GM23338 (cell line): ENCODE measurements at regions not wholly inside any gene's neighbourhood (a gene's known extent, or its start where the extent isn't known, plus 50 kb on each side); places are given as distances from the start of the nearest gene placed in this dataset.

ENCODE experiments used
- ATAC-seq: fragments of 200-7000 bp; cut with Tn5 transposase; 3 replicates; pipeline ENCODE4 v1.9.1; 2020
- DNase-seq: peaks from one replicate; pipeline ENCODE4 v3.0.0-alpha.2; 2015; ENCODE audit warnings: low spot score
- H2AFZ ChIP-seq: fragments of 200-600 bp; sonication (generic); 2 replicates; pipeline ENCODE4 v1.8.0; 2016; ENCODE audit warnings: antibody characterized with exemption, mild to moderate bottlenecking, moderate library complexity
- H3F3A ChIP-seq: fragments of 200-600 bp; sonication (generic); replicated peaks from 2 replicates; pipeline ENCODE4 v1.8.0; 2017; ENCODE audit warnings: antibody characterized with exemption, mixed run types, low read depth
- H3K27ac ChIP-seq: fragments of 200-600 bp; sonication (generic); 2 replicates; pipeline ENCODE4 v1.6.1; 2016; ENCODE audit warnings: low read depth
- H3K27me3 ChIP-seq: fragments of 200-600 bp; sonication (generic); 2 replicates; pipeline ENCODE4 v1.8.0; 2016; ENCODE audit warnings: mild to moderate bottlenecking, mixed run types, moderate library complexity; ENCODE audit not compliant: insufficient read depth
- H3K36me3 ChIP-seq: fragments of 200-600 bp; sonication (generic); 2 replicates; pipeline ENCODE4 v1.8.0; 2016; ENCODE audit warnings: mild to moderate bottlenecking; ENCODE audit not compliant: insufficient read depth
- H3K4me1 ChIP-seq: fragments of 200-600 bp; sonication (generic); 2 replicates; pipeline ENCODE4 v1.8.0; 2016; ENCODE audit warnings: mild to moderate bottlenecking, moderate library complexity; ENCODE audit not compliant: insufficient read depth
- H3K4me2 ChIP-seq: fragments of 200-600 bp; sonication (generic); 2 replicates; pipeline ENCODE4 v1.7.1; 2017; ENCODE audit warnings: mixed run types
- H3K4me3 ChIP-seq: fragments of 200-600 bp; sonication (generic); 2 replicates; pipeline ENCODE4 v1.6.1; 2016; ENCODE audit warnings: mixed run types
- H3K79me2 ChIP-seq: fragments of 200-600 bp; sonication (generic); replicated peaks from 2 replicates; pipeline ENCODE4 v1.8.0; 2017; ENCODE audit warnings: mild to moderate bottlenecking; ENCODE audit not compliant: insufficient read depth
- H3K9me2 ChIP-seq: fragments of 200-600 bp; sonication (generic); 2 replicates; pipeline ENCODE4 v1.8.0; 2017; ENCODE audit not compliant: insufficient read depth
- H4K20me1 ChIP-seq: fragments of 200-600 bp; sonication (generic); replicated peaks from 2 replicates; pipeline ENCODE4 v1.8.0; 2017; ENCODE audit warnings: mild to moderate bottlenecking; ENCODE audit not compliant: insufficient read depth
- H3K27ac Mint-ChIP-seq: 2 replicates; pipeline ENCODE4 v1.8.0; 2020; ENCODE audit warnings: inconsistent platforms, mild to moderate bottlenecking, moderate library complexity, mixed read lengths
- H3K27me3 Mint-ChIP-seq: 3 replicates; pipeline ENCODE4 v1.8.0; 2022; ENCODE audit warnings: low read depth, mild to moderate bottlenecking, moderate library complexity, mixed read lengths, inconsistent platforms; ENCODE audit not compliant: insufficient read depth, poor library complexity
- H3K36me3 Mint-ChIP-seq: 3 replicates; pipeline ENCODE4 v1.8.0; 2021; ENCODE audit warnings: low read depth, mild to moderate bottlenecking, inconsistent platforms, moderate library complexity, mixed read lengths
- H3K4me1 Mint-ChIP-seq: 3 replicates; pipeline ENCODE4 v1.8.0; 2020; ENCODE audit warnings: mild to moderate bottlenecking, inconsistent platforms, mixed read lengths
- H3K4me3 Mint-ChIP-seq: 3 replicates; pipeline ENCODE4 v1.8.0; 2021; ENCODE audit warnings: moderate library complexity, mild to moderate bottlenecking, inconsistent platforms, mixed read lengths
- H3K9me3 Mint-ChIP-seq: 3 replicates; pipeline ENCODE4 v1.8.0; 2020; ENCODE audit warnings: moderate library complexity, mild to moderate bottlenecking, inconsistent platforms, mixed read lengths
- CREB1 ChIP-seq: fragments of 250-450 bp; sonication (Bioruptor Pico); IDR thresholded peaks from 2 replicates; pipeline ENCODE4 v1.5.0; 2020; ENCODE audit warnings: low read depth, mild to moderate bottlenecking, moderate library complexity
- EZH2 ChIP-seq: fragments of 200-600 bp; sonication (generic); IDR thresholded peaks from one replicate; pipeline ENCODE4 v1.8.0; 2017; ENCODE audit warnings: antibody characterized with exemption, mild to moderate bottlenecking, low read depth; ENCODE audit not compliant: unreplicated experiment
- EZH2phosphoT487 ChIP-seq: fragments of 200-600 bp; sonication (generic); IDR thresholded peaks from one replicate; pipeline ENCODE4 v1.8.1; 2018; ENCODE audit warnings: antibody characterized with exemption; ENCODE audit not compliant: unreplicated experiment
- JUNB ChIP-seq: IDR thresholded peaks from one replicate; pipeline ENCODE4 v1.6.1; 2016; ENCODE audit warnings: antibody characterized with exemption; ENCODE audit not compliant: unreplicated experiment
- NANOG ChIP-seq: IDR thresholded peaks from 2 replicates; pipeline ENCODE4 v1.6.1; 2016; ENCODE audit warnings: antibody characterized with exemption, borderline replicate concordance
- POLR2AphosphoS5 ChIP-seq: IDR thresholded peaks from 2 replicates; pipeline ENCODE4 v1.6.1; 2016; ENCODE audit warnings: antibody characterized with exemption, low read depth
- ZNF114 ChIP-seq: fragments of 250-450 bp; sonication (Bioruptor Pico); IDR thresholded peaks from 2 replicates; pipeline ENCODE4 v1.5.0; 2020; ENCODE audit warnings: mild to moderate bottlenecking, moderate library complexity
- ZNF331 ChIP-seq: fragments of 250-450 bp; sonication (Bioruptor Pico); IDR thresholded peaks from 2 replicates; pipeline ENCODE4 v1.5.0; 2020; ENCODE audit warnings: low read depth, mild to moderate bottlenecking, moderate library complexity
- TF ChIP-seq, protein P1 (sequence below): fragments of 250-450 bp; sonication (Bioruptor Pico); IDR thresholded peaks from 2 replicates; pipeline ENCODE4 v1.5.0; 2020; ENCODE audit warnings: mild to moderate bottlenecking, moderate library complexity
- TF ChIP-seq, protein P2 (sequence below), 2 experiments: fragments of 200-600 bp in 1 of 2; sonication (generic) in 1 of 2; conservative IDR thresholded peaks; 2 replicates each; pipeline versions ENCODE4 v1.5.1 to v1.6.1; 2016 to 2017; ENCODE audit warnings: antibody characterized with exemption in 2 of 2, low read depth in 2 of 2, mild to moderate bottlenecking in 2 of 2, moderate library complexity in 1 of 2
- TF ChIP-seq, protein P3 (sequence below): IDR thresholded peaks from 2 replicates; pipeline ENCODE4 v1.6.1; 2016; ENCODE audit warnings: antibody characterized with exemption
- TF ChIP-seq, protein P4 (sequence below): IDR thresholded peaks from one replicate; pipeline ENCODE4 v1.6.1; 2018; ENCODE audit warnings: antibody characterized with exemption; ENCODE audit not compliant: unreplicated experiment

DNA sequence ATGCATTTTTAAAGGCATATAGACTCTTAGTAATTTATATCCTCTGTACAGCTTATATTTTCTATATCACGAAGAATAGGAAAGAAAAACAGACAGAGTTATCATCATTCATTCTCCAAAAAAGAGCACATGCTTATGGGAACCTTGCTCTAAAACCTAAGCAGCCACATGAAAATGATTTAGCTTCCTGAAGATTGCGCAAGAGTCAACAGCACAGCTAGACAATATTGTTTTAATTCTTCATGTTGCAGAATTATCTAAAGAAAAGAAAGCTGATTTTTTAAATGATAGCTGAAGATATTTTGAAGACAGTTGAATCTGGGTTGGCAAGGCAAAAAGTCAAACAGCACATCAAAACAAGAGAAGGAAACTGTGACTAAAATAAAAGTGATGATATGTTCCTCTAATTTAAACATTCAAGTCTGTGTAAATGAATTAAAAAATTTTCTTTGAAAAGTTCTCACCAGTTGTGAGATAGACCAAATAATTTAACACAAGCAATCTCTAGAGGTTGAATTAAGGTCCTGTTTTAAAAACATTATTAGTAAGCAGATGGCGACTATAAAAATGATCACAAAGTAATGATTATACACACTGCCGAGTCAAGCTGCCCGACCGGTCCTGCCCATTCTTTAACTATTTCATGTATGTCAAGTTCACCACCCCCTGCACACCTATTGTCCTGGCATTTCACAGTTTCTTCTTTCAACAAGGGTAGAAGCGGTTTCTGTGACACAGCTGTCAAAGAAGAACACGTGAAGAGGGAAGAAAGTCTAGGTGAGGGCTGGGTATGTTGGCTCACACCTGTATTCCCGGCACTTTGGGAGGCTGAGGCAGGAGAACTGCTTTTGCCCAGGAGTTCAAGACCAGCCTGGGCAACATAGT, 74.2 kb upstream of the BHLHE40 start:
- no peak overlapping the region for H2AFZ ChIP-seq
- H3K36me3 ChIP-seq, result no peaks in the 10 kb centered on the region
- H3K27me3 ChIP-seq, result no peaks in the 10 kb centered on the region
- Mint-ChIP-seq H3K9me3 (no peaks in the 10 kb centered on the region), H3K27ac (no peak overlapping the region), H3K4me1 (peaks cover 8% of the 10 kb centered on the region), H3K36me3 (no peaks in the 10 kb centered on the region), H3K4me3 (no peak overlapping the region), H3K27me3 (no peaks in the 10 kb centered on the region)
- H3F3A ChIP-seq, result no peaks in the 10 kb centered on the region
- H3K27ac ChIP-seq, result no peak overlapping the region
- TF ChIP-seq EZH2 (no peak), ZNF114 (no peak), POLR2AphosphoS5 (no peak), ZNF331 (CRISPR knock-in tag) (no peak), NANOG (no peak), CREB1 (no peak), EZH2phosphoT487 (no peak), JUNB (no peak)
- TF ChIP-seq, protein P1, sequence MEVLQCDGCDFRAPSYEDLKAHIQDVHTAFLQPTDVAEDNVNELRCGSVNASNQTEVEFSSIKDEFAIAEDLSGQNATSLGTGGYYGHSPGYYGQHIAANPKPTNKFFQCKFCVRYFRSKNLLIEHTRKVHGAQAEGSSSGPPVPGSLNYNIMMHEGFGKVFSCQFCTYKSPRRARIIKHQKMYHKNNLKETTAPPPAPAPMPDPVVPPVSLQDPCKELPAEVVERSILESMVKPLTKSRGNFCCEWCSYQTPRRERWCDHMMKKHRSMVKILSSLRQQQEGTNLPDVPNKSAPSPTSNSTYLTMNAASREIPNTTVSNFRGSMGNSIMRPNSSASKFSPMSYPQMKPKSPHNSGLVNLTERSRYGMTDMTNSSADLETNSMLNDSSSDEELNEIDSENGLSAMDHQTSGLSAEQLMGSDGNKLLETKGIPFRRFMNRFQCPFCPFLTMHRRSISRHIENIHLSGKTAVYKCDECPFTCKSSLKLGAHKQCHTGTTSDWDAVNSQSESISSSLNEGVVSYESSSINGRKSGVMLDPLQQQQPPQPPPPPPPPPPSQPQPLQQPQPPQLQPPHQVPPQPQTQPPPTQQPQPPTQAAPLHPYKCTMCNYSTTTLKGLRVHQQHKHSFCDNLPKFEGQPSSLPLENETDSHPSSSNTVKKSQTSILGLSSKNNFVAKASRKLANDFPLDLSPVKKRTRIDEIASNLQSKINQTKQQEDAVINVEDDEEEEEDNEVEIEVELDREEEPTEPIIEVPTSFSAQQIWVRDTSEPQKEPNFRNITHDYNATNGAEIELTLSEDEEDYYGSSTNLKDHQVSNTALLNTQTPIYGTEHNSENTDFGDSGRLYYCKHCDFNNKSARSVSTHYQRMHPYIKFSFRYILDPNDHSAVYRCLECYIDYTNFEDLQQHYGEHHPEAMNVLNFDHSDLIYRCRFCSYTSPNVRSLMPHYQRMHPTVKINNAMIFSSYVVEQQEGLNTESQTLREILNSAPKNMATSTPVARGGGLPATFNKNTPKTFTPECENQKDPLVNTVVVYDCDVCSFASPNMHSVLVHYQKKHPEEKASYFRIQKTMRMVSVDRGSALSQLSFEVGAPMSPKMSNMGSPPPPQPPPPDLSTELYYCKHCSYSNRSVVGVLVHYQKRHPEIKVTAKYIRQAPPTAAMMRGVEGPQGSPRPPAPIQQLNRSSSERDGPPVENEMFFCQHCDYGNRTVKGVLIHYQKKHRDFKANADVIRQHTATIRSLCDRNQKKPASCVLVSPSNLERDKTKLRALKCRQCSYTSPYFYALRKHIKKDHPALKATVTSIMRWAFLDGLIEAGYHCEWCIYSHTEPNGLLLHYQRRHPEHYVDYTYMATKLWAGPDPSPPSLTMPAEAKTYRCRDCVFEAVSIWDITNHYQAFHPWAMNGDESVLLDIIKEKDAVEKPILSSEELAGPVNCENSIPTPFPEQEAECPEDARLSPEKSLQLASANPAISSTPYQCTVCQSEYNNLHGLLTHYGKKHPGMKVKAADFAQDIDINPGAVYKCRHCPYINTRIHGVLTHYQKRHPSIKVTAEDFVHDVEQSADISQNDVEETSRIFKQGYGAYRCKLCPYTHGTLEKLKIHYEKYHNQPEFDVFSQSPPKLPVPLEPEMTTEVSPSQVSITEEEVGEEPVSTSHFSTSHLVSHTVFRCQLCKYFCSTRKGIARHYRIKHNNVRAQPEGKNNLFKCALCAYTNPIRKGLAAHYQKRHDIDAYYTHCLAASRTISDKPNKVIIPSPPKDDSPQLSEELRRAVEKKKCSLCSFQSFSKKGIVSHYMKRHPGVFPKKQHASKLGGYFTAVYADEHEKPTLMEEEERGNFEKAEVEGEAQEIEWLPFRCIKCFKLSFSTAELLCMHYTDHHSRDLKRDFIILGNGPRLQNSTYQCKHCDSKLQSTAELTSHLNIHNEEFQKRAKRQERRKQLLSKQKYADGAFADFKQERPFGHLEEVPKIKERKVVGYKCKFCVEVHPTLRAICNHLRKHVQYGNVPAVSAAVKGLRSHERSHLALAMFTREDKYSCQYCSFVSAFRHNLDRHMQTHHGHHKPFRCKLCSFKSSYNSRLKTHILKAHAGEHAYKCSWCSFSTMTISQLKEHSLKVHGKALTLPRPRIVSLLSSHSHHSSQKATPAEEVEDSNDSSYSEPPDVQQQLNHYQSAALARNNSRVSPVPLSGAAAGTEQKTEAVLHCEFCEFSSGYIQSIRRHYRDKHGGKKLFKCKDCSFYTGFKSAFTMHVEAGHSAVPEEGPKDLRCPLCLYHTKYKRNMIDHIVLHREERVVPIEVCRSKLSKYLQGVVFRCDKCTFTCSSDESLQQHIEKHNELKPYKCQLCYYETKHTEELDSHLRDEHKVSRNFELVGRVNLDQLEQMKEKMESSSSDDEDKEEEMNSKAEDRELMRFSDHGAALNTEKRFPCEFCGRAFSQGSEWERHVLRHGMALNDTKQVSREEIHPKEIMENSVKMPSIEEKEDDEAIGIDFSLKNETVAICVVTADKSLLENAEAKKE (CRISPR knock-in tag), result no peak
- TF ChIP-seq, protein P2, sequence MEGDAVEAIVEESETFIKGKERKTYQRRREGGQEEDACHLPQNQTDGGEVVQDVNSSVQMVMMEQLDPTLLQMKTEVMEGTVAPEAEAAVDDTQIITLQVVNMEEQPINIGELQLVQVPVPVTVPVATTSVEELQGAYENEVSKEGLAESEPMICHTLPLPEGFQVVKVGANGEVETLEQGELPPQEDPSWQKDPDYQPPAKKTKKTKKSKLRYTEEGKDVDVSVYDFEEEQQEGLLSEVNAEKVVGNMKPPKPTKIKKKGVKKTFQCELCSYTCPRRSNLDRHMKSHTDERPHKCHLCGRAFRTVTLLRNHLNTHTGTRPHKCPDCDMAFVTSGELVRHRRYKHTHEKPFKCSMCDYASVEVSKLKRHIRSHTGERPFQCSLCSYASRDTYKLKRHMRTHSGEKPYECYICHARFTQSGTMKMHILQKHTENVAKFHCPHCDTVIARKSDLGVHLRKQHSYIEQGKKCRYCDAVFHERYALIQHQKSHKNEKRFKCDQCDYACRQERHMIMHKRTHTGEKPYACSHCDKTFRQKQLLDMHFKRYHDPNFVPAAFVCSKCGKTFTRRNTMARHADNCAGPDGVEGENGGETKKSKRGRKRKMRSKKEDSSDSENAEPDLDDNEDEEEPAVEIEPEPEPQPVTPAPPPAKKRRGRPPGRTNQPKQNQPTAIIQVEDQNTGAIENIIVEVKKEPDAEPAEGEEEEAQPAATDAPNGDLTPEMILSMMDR (conservative IDR thresholded peaks at IDR 0.05; ENCODE audit: low read depth in 2 of 2), result no peak
- TF ChIP-seq, protein P3, sequence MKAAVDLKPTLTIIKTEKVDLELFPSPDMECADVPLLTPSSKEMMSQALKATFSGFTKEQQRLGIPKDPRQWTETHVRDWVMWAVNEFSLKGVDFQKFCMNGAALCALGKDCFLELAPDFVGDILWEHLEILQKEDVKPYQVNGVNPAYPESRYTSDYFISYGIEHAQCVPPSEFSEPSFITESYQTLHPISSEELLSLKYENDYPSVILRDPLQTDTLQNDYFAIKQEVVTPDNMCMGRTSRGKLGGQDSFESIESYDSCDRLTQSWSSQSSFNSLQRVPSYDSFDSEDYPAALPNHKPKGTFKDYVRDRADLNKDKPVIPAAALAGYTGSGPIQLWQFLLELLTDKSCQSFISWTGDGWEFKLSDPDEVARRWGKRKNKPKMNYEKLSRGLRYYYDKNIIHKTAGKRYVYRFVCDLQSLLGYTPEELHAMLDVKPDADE, result no peak
- TF ChIP-seq, protein P4, sequence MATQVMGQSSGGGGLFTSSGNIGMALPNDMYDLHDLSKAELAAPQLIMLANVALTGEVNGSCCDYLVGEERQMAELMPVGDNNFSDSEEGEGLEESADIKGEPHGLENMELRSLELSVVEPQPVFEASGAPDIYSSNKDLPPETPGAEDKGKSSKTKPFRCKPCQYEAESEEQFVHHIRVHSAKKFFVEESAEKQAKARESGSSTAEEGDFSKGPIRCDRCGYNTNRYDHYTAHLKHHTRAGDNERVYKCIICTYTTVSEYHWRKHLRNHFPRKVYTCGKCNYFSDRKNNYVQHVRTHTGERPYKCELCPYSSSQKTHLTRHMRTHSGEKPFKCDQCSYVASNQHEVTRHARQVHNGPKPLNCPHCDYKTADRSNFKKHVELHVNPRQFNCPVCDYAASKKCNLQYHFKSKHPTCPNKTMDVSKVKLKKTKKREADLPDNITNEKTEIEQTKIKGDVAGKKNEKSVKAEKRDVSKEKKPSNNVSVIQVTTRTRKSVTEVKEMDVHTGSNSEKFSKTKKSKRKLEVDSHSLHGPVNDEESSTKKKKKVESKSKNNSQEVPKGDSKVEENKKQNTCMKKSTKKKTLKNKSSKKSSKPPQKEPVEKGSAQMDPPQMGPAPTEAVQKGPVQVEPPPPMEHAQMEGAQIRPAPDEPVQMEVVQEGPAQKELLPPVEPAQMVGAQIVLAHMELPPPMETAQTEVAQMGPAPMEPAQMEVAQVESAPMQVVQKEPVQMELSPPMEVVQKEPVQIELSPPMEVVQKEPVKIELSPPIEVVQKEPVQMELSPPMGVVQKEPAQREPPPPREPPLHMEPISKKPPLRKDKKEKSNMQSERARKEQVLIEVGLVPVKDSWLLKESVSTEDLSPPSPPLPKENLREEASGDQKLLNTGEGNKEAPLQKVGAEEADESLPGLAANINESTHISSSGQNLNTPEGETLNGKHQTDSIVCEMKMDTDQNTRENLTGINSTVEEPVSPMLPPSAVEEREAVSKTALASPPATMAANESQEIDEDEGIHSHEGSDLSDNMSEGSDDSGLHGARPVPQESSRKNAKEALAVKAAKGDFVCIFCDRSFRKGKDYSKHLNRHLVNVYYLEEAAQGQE, result no peak
- no peaks in the 10 kb centered on the region for H3K79me2 ChIP-seq
- no peaks in the 10 kb centered on the region for H3K4me1 ChIP-seq
- H3K4me3 ChIP-seq, result no peak overlapping the region
- DNase-seq (no peak), ATAC-seq (no peak)
- no peaks in the 10 kb centered on the region for H3K9me2 ChIP-seq
- H4K20me1 ChIP-seq, result no peaks in the 10 kb centered on the region
- no peak overlapping the region for H3K4me2 ChIP-seq
